Urinary bladder (tissue), 3 donors: ENCODE measurements at regions not wholly inside any gene's neighbourhood (a gene's known extent, or its start where the extent isn't known, plus 50 kb on each side); places are given as distances from the start of the nearest gene placed in this dataset.
"Not testable (repeated sequence)": the region's sequence is repeated elsewhere in the genome, so short reads cannot be mapped to it uniquely, and the experiment has no call there.

ENCODE experiments used
- DNase-seq: peaks from one replicate; pipeline ENCODE4 v3.0.0-alpha.2; 2015; ENCODE audit errors: extremely low spot score
- H3K27ac ChIP-seq: one replicate; pipeline ENCODE4 v1.5.1; 2013; ENCODE audit warnings: low read depth, mild to moderate bottlenecking, moderate library complexity
- H3K36me3 ChIP-seq: one replicate; pipeline ENCODE4 v1.6.1; 2013; ENCODE audit warnings: mild to moderate bottlenecking, moderate library complexity; ENCODE audit not compliant: insufficient read depth
- H3K4me1 ChIP-seq: one replicate; pipeline ENCODE4 v1.6.1; 2013; ENCODE audit warnings: mild to moderate bottlenecking, moderate library complexity; ENCODE audit not compliant: insufficient read depth
- H3K4me3 ChIP-seq: one replicate; pipeline ENCODE4 v1.5.1; 2013; ENCODE audit warnings: low read depth, low read length
- WGBS: extraction: QIAGEN DNeasy Blood & Tissue Kit; methylation state at CpG from one replicate; pipeline ENCODE4 v1.1.7; 2013; 5-methylcytosine and 5-hydroxymethylcytosine counted together
- donor health status: healthy with polysubstance abuse.
- donor health status: healthy.

DNA sequence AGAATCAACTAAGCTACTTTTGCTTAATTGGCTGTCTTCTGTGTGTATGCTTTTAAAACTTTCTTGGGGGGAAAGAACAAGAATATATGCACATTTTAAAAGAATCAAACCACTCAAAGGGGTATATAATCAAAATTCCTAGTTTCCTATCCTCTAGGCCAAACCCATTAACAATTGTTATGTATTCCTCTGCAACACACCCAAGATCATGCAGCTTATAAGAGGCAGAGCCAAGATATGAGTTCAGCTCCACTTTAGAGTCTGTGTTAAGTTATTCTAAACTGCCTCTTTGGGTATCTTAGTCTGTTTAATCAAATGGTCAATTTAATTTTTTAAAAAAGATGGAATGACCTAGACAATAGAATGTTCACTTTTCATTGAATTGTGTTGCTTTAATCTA, 326.1 kb upstream of the IL12A start:
- no peaks in the 10 kb centered on the region for H3K4me1 ChIP-seq
- H3K36me3 ChIP-seq = no peaks in the 10 kb centered on the region
- DNase-seq = no peak
- no peak overlapping the region for H3K27ac ChIP-seq
- no peak overlapping the region for H3K4me3 ChIP-seq

DNA sequence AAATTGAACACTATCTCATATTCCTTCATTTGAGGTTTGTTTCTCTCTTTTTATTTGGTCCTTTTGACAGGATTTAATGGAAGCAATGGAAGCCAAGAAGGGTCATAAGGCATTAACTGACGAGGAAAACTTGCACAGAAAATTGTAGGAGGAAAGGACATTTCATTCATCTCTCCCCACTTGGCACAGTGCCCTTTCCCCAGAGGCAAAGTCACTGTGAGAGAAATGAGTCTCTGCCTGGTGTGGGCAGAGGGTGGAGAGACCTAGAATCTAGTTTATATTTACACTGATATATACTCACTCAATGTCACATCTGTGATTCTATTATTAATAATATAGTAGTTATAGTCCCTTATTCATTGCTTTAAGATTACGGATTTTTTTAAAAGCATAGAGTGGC, 324.6 kb upstream of the IL12A start:
- Histone ChIP-seq H3K27ac (no peak overlapping the region), H3K36me3 (no peaks in the 10 kb centered on the region), H3K4me3 (no peak overlapping the region), H3K4me1 (no peaks in the 10 kb centered on the region)
- 71% methylated on average over 2 of the region's 2 CpGs for WGBS
- DNase-seq = no peak

DNA sequence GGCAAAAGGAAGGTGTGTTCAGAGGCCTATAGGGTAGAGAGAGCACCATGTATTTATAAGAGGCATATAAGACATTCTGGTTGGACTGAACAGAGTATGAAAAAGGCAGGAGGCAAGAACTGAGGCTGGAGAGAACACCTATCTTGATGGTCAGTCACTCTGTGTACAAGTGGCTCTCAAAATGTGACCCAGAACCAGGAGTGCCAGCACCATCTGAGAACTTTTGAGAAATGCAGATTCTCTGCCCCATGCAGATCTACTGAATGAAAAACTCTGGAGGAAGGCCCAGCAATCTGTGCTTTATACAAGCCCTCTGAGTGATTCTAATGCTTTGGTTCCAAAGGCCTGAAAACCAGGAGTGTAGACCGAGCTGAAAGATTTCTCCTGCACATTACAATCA, 324.0 kb upstream of the IL12A start:
- 98% methylated on average over 1 of the region's 1 CpG for WGBS
- Histone ChIP-seq H3K4me1 (no peaks in the 10 kb centered on the region), H3K27ac (no peak overlapping the region), H3K36me3 (no peaks in the 10 kb centered on the region), H3K4me3 (no peak overlapping the region)
- DNase-seq = no peak

DNA sequence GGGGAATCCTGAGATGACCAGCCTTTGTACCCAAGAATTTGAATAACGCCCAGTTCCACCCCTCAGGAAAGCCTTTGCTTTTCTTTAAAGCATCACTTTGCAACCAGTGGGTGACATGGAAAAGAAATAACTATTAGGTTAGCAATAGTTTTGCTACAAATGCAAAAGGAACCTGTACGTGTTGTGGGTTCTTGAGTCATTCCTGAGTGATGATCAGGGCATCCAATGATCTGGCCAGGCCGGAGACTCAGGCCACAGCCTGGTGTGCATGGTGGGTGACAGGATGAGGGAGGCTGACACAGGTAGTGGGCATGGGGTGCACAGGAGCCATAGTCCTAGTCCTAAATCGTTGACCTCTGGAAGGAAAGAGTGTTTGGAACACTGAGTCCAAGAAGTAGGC, 321.4 kb upstream of the IL12A start:
- no peaks in the 10 kb centered on the region for H3K4me1 ChIP-seq
- H3K27ac ChIP-seq = no peak overlapping the region
- no peak for DNase-seq
- H3K36me3 ChIP-seq = no peaks in the 10 kb centered on the region
- WGBS = 92% methylated on average over 4 of the region's 4 CpGs
- H3K4me3 ChIP-seq = no peak overlapping the region

- Histone ChIP-seq H3K4me3 (no peak overlapping the region), H3K36me3 (no peaks in the 10 kb centered on the region), H3K27ac (no peak overlapping the region), H3K4me1 (no peaks in the 10 kb centered on the region)
- no peak for DNase-seq
- 84% methylated on average over 3 of the region's 3 CpGs for WGBS
These were observed 320.2 kb upstream of the IL12A start for GRCh38 chr3:159668461-159668860.

DNA sequence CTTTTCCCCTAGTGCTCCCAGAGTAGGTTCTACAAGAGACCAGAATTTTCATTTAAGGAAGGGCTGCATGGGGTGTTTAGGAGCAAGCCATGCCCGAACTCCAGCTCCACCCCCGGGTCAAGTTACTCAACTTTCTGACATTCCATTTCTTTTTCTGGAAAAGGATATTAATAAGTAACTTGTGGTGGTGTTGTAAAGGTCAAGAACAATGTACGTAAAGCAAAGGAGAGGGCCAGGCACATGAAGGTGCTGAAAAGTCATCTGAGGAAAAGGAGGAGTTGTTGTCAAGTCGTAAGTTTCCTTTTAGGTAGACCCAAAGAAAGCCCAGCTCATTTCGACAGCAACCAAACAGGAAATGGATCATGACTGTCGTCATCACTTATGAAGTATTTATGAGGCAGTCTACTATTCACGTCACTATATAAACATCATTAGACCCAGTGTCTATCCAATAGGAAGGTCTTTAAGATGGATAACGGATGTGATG, 319.6 kb upstream of the IL12A start:
- Histone ChIP-seq H3K4me1 (no peaks in the 10 kb centered on the region), H3K36me3 (no peaks in the 10 kb centered on the region), H3K4me3 (no peak overlapping the region), H3K27ac (no peak overlapping the region)
- WGBS = 52% methylated on average over 8 of the region's 8 CpGs
- no peak for DNase-seq

GRCh38 chr3:159669766-159670165, 318.9 kb upstream of the IL12A start:
- no peak overlapping the region for H3K4me3 ChIP-seq
- H3K27ac ChIP-seq = no peak overlapping the region
- H3K4me1 ChIP-seq = no peaks in the 10 kb centered on the region
- no peaks in the 10 kb centered on the region for H3K36me3 ChIP-seq
- WGBS = 38% methylated on average over 6 of the region's 6 CpGs
- DNase-seq = peak; percentile 18

DNA sequence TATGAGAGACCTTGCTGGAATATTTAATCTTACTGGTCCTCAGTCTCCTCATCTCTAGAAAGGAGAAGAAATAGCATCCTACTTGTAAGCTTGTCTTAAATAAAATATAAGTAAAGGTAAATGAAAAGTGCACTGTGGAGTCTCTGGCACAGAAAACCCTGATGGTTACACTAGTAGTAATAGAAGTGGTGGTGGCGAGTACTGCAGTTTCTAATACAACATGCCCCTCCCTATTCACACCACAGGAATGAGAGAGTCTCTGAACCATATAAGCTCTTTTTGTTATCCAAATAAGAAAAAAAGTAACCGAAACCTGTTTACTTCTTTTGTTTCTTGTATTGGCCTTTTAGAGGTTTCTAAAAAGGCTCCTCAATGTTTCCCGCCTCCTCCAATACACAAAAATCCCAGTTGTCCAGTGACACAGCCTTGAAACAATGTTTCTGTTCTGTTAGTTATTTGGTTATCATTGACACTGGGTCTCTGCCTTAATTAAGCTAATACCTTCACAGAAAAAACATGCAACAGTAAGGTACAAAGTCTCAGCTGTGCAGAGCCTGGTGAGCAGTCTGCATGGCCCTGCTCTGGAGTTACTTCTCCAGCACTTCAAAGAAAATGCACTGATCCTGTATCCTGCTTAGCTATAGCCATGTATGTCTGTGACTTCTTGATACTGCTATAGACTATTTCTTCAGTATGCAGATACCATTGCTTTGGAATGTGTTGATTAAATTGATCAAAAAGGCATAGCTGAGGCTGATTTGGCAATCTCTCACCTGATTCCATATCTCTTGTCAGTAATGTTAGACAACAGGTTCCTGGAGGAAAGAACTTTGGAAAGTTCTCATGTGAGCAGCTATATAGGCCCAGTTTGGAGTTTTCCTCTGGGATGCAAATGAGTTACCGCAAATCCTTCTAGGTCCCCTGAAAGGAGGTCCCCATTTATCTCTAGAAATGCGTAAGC, 315.6 kb upstream of the IL12A start:
- no peaks in the 10 kb centered on the region for H3K36me3 ChIP-seq
- no peak overlapping the region for H3K27ac ChIP-seq
- H3K4me1 ChIP-seq = no peaks in the 10 kb centered on the region
- no peak overlapping the region for H3K4me3 ChIP-seq
- WGBS = 96% methylated on average over 5 of the region's 5 CpGs
- no peak for DNase-seq

DNA sequence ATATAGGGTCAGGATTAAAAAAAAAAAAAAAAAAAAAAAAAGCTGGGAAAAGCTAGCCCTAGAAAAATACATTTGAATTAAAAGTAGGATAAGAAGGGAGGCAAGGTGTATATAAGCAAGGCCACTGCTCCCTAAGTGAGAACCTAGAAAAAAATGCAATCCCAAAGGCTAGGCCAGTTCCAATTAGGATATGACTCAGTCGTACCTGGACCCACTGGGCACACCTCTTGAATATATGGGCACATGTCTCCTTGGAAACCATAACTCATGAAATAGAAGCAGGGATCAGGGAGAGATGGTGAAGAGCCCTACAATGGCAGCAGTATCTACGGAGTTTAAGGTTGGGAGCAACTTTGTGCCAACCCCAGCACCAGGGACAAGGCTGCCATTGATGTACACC, 314.1 kb upstream of the IL12A start:
- H3K4me3 ChIP-seq = no peak overlapping the region
- no peaks in the 10 kb centered on the region for H3K36me3 ChIP-seq
- H3K27ac ChIP-seq = no peak overlapping the region
- 90% methylated on average over 2 of the region's 2 CpGs for WGBS
- H3K4me1 ChIP-seq = no peaks in the 10 kb centered on the region
- no peak for DNase-seq

DNA sequence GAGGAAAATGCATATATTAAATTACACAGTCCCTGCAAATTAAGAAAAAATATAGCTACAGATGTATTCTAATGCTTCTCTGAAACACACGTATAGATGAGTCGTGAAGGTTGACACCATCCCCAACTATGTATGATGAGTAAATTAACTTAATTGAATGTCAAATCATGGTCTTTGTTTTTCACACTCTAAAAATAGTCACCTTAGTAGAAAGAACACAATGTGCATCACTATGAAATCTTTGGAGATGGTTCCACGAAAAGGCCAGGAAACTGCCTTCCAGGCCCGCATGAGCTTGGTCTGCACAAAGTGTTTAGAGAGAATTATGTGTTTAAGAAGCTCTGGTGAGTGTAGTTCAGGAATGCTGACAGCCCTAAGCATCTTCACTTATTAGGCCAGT, 313.4 kb upstream of the IL12A start:
- DNase-seq = no peak
- WGBS = 76% methylated on average over 4 of the region's 4 CpGs
- Histone ChIP-seq H3K4me1 (no peaks in the 10 kb centered on the region), H3K36me3 (no peaks in the 10 kb centered on the region), H3K4me3 (no peak overlapping the region), H3K27ac (no peak overlapping the region)

GRCh38 chr3:159679900-159680299, 308.7 kb upstream of the IL12A start:
- WGBS = 84% methylated on average over 11 of the region's 11 CpGs
- no peaks in the 10 kb centered on the region for H3K36me3 ChIP-seq
- H3K4me3 ChIP-seq = no peak overlapping the region
- H3K4me1 ChIP-seq = no peaks in the 10 kb centered on the region
- H3K27ac ChIP-seq = no peak overlapping the region
- DNase-seq = no peak

- H3K36me3 ChIP-seq = not testable (repeated sequence)
- 63% methylated on average over 5 of the region's 5 CpGs for WGBS
These were observed 306.9 kb upstream of the IL12A start for GRCh38 chr3:159681717-159682116.

GRCh38 chr3:159685801-159686200, 302.8 kb upstream of the IL12A start:
- Histone ChIP-seq H3K4me3 (no peak overlapping the region), H3K4me1 (no peaks in the 10 kb centered on the region), H3K36me3 (no peaks in the 10 kb centered on the region), H3K27ac (no peak overlapping the region)
- no peak for DNase-seq

More at GRCh38 chr3:159681717-159682116, 306.9 kb upstream of the IL12A start:
- DNase-seq, H3K4me1 ChIP-seq, H3K4me3 ChIP-seq, H3K27ac ChIP-seq: not testable (repeated sequence)

GRCh38 chr3:159693226-159693625, 295.4 kb upstream of the IL12A start:
- Histone ChIP-seq H3K4me1 (no peaks in the 10 kb centered on the region), H3K36me3 (no peaks in the 10 kb centered on the region), H3K27ac (no peak overlapping the region), H3K4me3 (no peak overlapping the region)
- WGBS = 77% methylated on average over 4 of the region's 4 CpGs
- DNase-seq = no peak
